ENCODE measurements at regions not wholly inside any gene's neighbourhood (a gene's known extent, or its start where the extent isn't known, plus 50 kb on each side); places are given as distances from the start of the nearest gene placed in this dataset.

GRCh38 chrX:137483554-137483953 is 82.4 kb upstream of the ZIC3 start:
- FAIRE-seq, result no peak
- no peak for DNase-seq (ENCODE audit: low spot score)

GRCh38 chrX:137482136-137482535 is 83.8 kb upstream of the ZIC3 start:
- DNase-seq (ENCODE audit: low spot score), result no peak
- FAIRE-seq, result no peak

- no peak for DNase-seq (ENCODE audit: low spot score)
- no peak for FAIRE-seq
Measured at GRCh38 chrX:137479386-137479785, 86.5 kb upstream of the ZIC3 start.

- FAIRE-seq (no peak), DNase-seq (ENCODE audit: low spot score) (no peak)
Measured at GRCh38 chrX:137441711-137442110, 124.2 kb upstream of the ZIC3 start.

- no peak for FAIRE-seq
- DNase-seq (ENCODE audit: low spot score), result peak; percentile 5
Measured at GRCh38 chrX:137432609-137433008, 133.3 kb upstream of the ZIC3 start.

- DNase-seq (ENCODE audit: low spot score) (peak; percentile 2), FAIRE-seq (no peak)
Measured at GRCh38 chrX:137431693-137432488, 134.0 kb upstream of the ZIC3 start.

- FAIRE-seq, result no peak
- no peak for DNase-seq (ENCODE audit: low spot score)
Measured at GRCh38 chrX:137430984-137431475, 134.9 kb upstream of the ZIC3 start.

GRCh38 chrX:137430301-137430700 is 135.6 kb upstream of the ZIC3 start:
- DNase-seq (ENCODE audit: low spot score), result no peak
- FAIRE-seq, result no peak

- FAIRE-seq, result no peak
- DNase-seq (ENCODE audit: low spot score), result no peak
Measured at GRCh38 chrX:137428766-137429591, 136.9 kb upstream of the ZIC3 start.

- FAIRE-seq (no peak), DNase-seq (ENCODE audit: low spot score) (no peak)
Measured at GRCh38 chrX:137428221-137428661, 137.7 kb upstream of the ZIC3 start.

GRCh38 chrX:137427816-137428215 is 138.1 kb upstream of the ZIC3 start:
- DNase-seq (ENCODE audit: low spot score), result no peak
- no peak for FAIRE-seq

GRCh38 chrX:137427426-137427778 is 138.5 kb upstream of the ZIC3 start:
- no peak for DNase-seq (ENCODE audit: low spot score)

GRCh38 chrX:137426695-137427425 is 139.1 kb upstream of the ZIC3 start:
- FAIRE-seq, result no peak
- no peak for DNase-seq (ENCODE audit: low spot score)

More at GRCh38 chrX:137427426-137427778, 138.5 kb upstream of the ZIC3 start:
- FAIRE-seq, result no peak

- FAIRE-seq (no peak), DNase-seq (ENCODE audit: low spot score) (no peak)
Measured at GRCh38 chrX:137425986-137426385, 139.9 kb upstream of the ZIC3 start.

- FAIRE-seq (no peak), DNase-seq (ENCODE audit: low spot score) (no peak)
Measured at GRCh38 chrX:137425273-137425902, 140.5 kb upstream of the ZIC3 start.

- FAIRE-seq (no peak), DNase-seq (ENCODE audit: low spot score) (no peak)
Measured at GRCh38 chrX:137424679-137425078, 141.2 kb upstream of the ZIC3 start.

- no peak for FAIRE-seq
Measured at GRCh38 chrX:137423241-137423640, 142.7 kb upstream of the ZIC3 start.

GRCh38 chrX:137418086-137418485 is 147.8 kb upstream of the ZIC3 start:
- FAIRE-seq (no peak), DNase-seq (ENCODE audit: low spot score) (no peak)

More at GRCh38 chrX:137423241-137423640, 142.7 kb upstream of the ZIC3 start:
- DNase-seq (ENCODE audit: low spot score), result no peak

- no peak for DNase-seq (ENCODE audit: low spot score)
- no peak for FAIRE-seq
Measured at GRCh38 chrX:137413190-137413589, 152.7 kb upstream of the ZIC3 start.

- FAIRE-seq (no peak), DNase-seq (ENCODE audit: low spot score) (no peak)
Measured at GRCh38 chrX:137405449-137406140, 160.3 kb upstream of the ZIC3 start.

GRCh38 chrX:137401092-137401491 is 164.8 kb upstream of the ZIC3 start:
- no peak for FAIRE-seq
- no peak for DNase-seq (ENCODE audit: low spot score)

Data from urothelium cell line (cell line).